Adrenal gland (tissue), 5 donors: ENCODE measurements at regions not wholly inside any gene's neighbourhood (a gene's known extent, or its start where the extent isn't known, plus 50 kb on each side); places are given as distances from the start of the nearest gene placed in this dataset.

ENCODE experiments used
- POLR2A ChIP-seq, 2 donors: fragments of 450-650 bp; IDR thresholded peaks; one replicate each; pipeline ENCODE4 v1.6.1; 2017; ENCODE audit warnings: antibody characterized with exemption in 2 of 2, mild to moderate bottlenecking in 2 of 2, moderate library complexity in 1 of 2
- TF ChIP-seq, protein P1 (sequence below), 6 experiments: fragments of 450-650 bp in 4 of 6; fragments of 200-600 bp in 2 of 6; sonication (generic) in 1 of 6; IDR thresholded peaks; 1 replicate in 5 of 6; 2 replicates in 1 of 6; pipeline versions ENCODE4 v1.5.1 to v1.8.0; 2016 to 2021; ENCODE audit warnings: antibody characterized with exemption in 6 of 6, mild to moderate bottlenecking in 2 of 6, moderate library complexity in 1 of 6
- donor health status: DM: no; HTN: no; CAD: no.

DNA sequence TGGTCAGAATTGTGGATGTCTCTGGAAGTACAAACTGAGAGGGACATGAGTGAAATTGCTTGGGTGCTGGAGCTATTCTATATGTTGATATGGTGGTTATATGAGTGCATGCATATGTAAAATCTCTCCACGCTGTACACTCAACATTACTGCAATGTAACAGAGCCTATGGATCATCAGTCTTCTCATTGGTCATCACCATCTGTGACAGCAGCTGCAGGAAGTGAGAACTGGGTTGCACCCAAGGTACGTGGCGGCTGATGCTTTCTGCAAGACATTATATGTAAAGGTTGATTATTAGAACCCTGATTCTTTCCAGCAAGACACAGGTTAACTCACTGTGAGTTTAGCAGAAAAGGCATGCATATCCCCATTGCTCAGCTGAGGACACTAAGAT, 387.1 kb downstream of the OMA1 start:
- no peak for TF ChIP-seq POLR2A (IDR thresholded peaks at IDR 0.05)
- TF ChIP-seq, protein P1, sequence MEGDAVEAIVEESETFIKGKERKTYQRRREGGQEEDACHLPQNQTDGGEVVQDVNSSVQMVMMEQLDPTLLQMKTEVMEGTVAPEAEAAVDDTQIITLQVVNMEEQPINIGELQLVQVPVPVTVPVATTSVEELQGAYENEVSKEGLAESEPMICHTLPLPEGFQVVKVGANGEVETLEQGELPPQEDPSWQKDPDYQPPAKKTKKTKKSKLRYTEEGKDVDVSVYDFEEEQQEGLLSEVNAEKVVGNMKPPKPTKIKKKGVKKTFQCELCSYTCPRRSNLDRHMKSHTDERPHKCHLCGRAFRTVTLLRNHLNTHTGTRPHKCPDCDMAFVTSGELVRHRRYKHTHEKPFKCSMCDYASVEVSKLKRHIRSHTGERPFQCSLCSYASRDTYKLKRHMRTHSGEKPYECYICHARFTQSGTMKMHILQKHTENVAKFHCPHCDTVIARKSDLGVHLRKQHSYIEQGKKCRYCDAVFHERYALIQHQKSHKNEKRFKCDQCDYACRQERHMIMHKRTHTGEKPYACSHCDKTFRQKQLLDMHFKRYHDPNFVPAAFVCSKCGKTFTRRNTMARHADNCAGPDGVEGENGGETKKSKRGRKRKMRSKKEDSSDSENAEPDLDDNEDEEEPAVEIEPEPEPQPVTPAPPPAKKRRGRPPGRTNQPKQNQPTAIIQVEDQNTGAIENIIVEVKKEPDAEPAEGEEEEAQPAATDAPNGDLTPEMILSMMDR (IDR thresholded peaks at IDR 0.05), result no peak
